HEK293T (cell line): ENCODE measurements at regions not wholly inside any gene's neighbourhood (a gene's known extent, or its start where the extent isn't known, plus 50 kb on each side); places are given as distances from the start of the nearest gene placed in this dataset.

Experiments
- CTCF ChIA-PET: fragments of 350-600 bp; formaldehyde crosslinking; extraction: SDS; loops from one replicate; lab custom pipeline; 2021; ENCODE audit warnings: antibody characterized with exemption, inconsistent platforms; lab: Yijun Ruan, JAX
- POLR2A ChIA-PET: fragments of 350-600 bp; formaldehyde crosslinking; extraction: SDS; loops from one replicate; lab custom pipeline; 2020; ENCODE audit warnings: antibody characterized with exemption, inconsistent platforms; lab: Yijun Ruan, JAX
- DNase-seq: peaks from one replicate; pipeline ENCODE4 v3.0.0; 2012; ENCODE audit warnings: mixed read lengths; ENCODE audit errors: extremely low spot score
- ARNT ChIP-seq: fragments of 450-650 bp; IDR thresholded peaks from 2 replicates; pipeline ENCODE4 v1.6.1; 2017; ENCODE audit warnings: mild to moderate bottlenecking
- BHLHE40 ChIP-seq: fragments of 450-650 bp; IDR thresholded peaks from 2 replicates; pipeline ENCODE4 v1.6.1; 2016; ENCODE audit warnings: mild to moderate bottlenecking, moderate library complexity, borderline replicate concordance
- CTBP1 ChIP-seq: fragments of 450-650 bp; IDR thresholded peaks from 2 replicates; pipeline ENCODE4 v1.6.1; 2016; ENCODE audit warnings: borderline replicate concordance
- ELF4 ChIP-seq: fragments of 450-650 bp; IDR thresholded peaks from 2 replicates; pipeline ENCODE4 v1.6.1; 2017; ENCODE audit warnings: antibody characterized with exemption
- FOXA1 ChIP-seq: fragments of 450-650 bp; IDR thresholded peaks from 2 replicates; pipeline ENCODE4 v1.6.1; 2016; ENCODE audit warnings: mild to moderate bottlenecking
- FOXK2 ChIP-seq: fragments of 450-650 bp; IDR thresholded peaks from 2 replicates; pipeline ENCODE4 v1.6.1; 2016; ENCODE audit warnings: mild to moderate bottlenecking
- FOXM1 ChIP-seq: fragments of 450-650 bp; IDR thresholded peaks from 2 replicates; pipeline ENCODE4 v1.6.1; 2017; ENCODE audit warnings: mild to moderate bottlenecking, borderline replicate concordance
- HDGF ChIP-seq: fragments of 450-650 bp; IDR thresholded peaks from 2 replicates; pipeline ENCODE4 v1.6.1; 2017; ENCODE audit warnings: antibody characterized with exemption, borderline replicate concordance
- L3MBTL2 ChIP-seq: fragments of 450-650 bp; conservative IDR thresholded peaks from 2 replicates; pipeline ENCODE4 v1.6.1; 2016; ENCODE audit warnings: mild to moderate bottlenecking
- LEF1 ChIP-seq: fragments of 450-650 bp; IDR thresholded peaks from 2 replicates; pipeline ENCODE4 v1.6.1; 2017; ENCODE audit warnings: mild to moderate bottlenecking, borderline replicate concordance
- NFRKB ChIP-seq: fragments of 450-650 bp; IDR thresholded peaks from 2 replicates; pipeline ENCODE4 v1.6.1; 2016; ENCODE audit warnings: mild to moderate bottlenecking, moderate library complexity
- PKNOX1 ChIP-seq: fragments of 450-650 bp; IDR thresholded peaks from 2 replicates; pipeline ENCODE4 v1.6.1; 2016
- SP1 ChIP-seq: fragments of 450-650 bp; IDR thresholded peaks from 2 replicates; pipeline ENCODE4 v1.6.1; 2017
- SUZ12 ChIP-seq: fragments of 450-650 bp; IDR thresholded peaks from 2 replicates; pipeline ENCODE4 v1.6.1; 2016; ENCODE audit warnings: mild to moderate bottlenecking
- TARDBP ChIP-seq: fragments of 450-650 bp; IDR thresholded peaks from 2 replicates; pipeline ENCODE4 v1.6.1; 2016
- ZNF384 ChIP-seq: fragments of 450-650 bp; IDR thresholded peaks from 2 replicates; pipeline ENCODE4 v1.6.1; 2016

DNA sequence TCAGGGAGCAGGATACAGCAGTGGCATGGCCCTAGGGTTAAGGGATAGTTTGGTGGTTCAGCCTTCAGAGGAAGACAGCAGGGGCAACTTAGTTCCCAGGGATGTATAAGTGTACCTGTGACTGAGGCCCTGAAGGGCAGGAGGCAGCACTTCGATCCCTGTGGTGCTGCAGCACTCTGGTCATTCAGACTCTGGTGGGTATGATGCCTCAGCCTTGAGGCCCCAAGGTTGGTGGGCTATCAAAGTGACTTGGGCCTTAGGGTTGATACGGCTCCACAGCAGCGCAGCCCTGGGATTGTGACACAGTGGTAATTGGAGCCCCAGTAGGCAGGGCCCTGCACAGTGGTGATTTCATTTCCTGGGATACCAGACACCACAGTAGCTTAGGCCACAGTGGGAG, 1703.1 kb downstream of the PCDH7 start:
- TF ChIP-seq SP1: no peak
- TF ChIP-seq SUZ12: no peak
- no peak for TF ChIP-seq ELF4
- TF ChIP-seq NFRKB: no peak
- TF ChIP-seq LEF1: no peak
- no peak for TF ChIP-seq FOXM1
- TF ChIP-seq BHLHE40: no peak
- TF ChIP-seq FOXA1: no peak
- TF ChIP-seq PKNOX1: no peak
- CTCF ChIA-PET: no interaction called here
- DNase-seq: no peak
- POLR2A ChIA-PET: no interaction called here

- ChIA-PET POLR2A (no interaction called here), CTCF (no interaction called here)
- TF ChIP-seq ARNT: no peak
- TF ChIP-seq FOXA1: no peak
- no peak for TF ChIP-seq ELF4
- TF ChIP-seq L3MBTL2: no peak
- no peak for TF ChIP-seq PKNOX1
- TF ChIP-seq NFRKB: no peak
- TF ChIP-seq HDGF: no peak
- TF ChIP-seq SP1: no peak
- TF ChIP-seq FOXM1: no peak
- no peak for TF ChIP-seq SUZ12
- no peak for TF ChIP-seq FOXK2
- no peak for TF ChIP-seq CTBP1
- TF ChIP-seq LEF1: no peak
- no peak for TF ChIP-seq ZNF384
- TF ChIP-seq TARDBP: no peak
- TF ChIP-seq BHLHE40: no peak
- DNase-seq: no peak
These were observed 1705.1 kb downstream of the PCDH7 start for GRCh38 chr4:32425243-32425642.

DNA sequence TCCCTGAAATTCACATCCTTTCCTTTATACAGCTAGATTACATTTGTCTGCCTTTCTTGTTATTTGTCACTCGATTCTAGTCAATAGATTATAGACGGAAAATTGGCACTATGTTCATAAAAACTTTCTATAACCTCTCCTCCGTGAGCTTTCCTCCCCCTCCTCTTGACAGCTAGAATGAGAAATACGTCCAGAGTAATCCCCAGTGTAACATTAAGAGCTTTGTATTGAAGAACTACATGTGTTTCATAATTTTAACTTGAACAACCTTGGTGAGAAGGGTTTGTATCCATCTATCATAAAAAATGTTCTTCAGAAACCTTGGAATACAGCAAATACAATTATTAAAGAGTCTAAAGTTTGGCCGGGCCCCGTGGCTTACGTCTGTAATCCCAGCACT, 1707.4 kb downstream of the PCDH7 start:
- no peak for DNase-seq
- POLR2A ChIA-PET: no interaction called here
- TF ChIP-seq TARDBP: no peak
- TF ChIP-seq FOXM1: no peak
- TF ChIP-seq FOXA1: no peak
- no peak for TF ChIP-seq SUZ12
- TF ChIP-seq FOXK2: no peak
- no peak for TF ChIP-seq L3MBTL2
- TF ChIP-seq ELF4: no peak
- TF ChIP-seq PKNOX1: no peak
- TF ChIP-seq NFRKB: no peak
- no peak for TF ChIP-seq ARNT
- TF ChIP-seq BHLHE40: no peak
- TF ChIP-seq SP1: no peak
- no peak for TF ChIP-seq HDGF
- no peak for TF ChIP-seq LEF1
- CTCF ChIA-PET: no interaction called here

- ChIA-PET CTCF (no interaction called here), POLR2A (no interaction called here)
- DNase-seq: no peak
- TF ChIP-seq LEF1: no peak
- no peak for TF ChIP-seq HDGF
- no peak for TF ChIP-seq CTBP1
- no peak for TF ChIP-seq FOXA1
- TF ChIP-seq FOXM1: no peak
- TF ChIP-seq SUZ12: no peak
- TF ChIP-seq FOXK2: no peak
- no peak for TF ChIP-seq TARDBP
- no peak for TF ChIP-seq ZNF384
- no peak for TF ChIP-seq PKNOX1
- no peak for TF ChIP-seq BHLHE40
- TF ChIP-seq L3MBTL2: no peak
- TF ChIP-seq ARNT: no peak
These were observed 1709.0 kb downstream of the PCDH7 start for GRCh38 chr4:32429151-32429550.

GRCh38 chr4:32435308-32435707, 1715.1 kb downstream of the PCDH7 start:
- ChIA-PET POLR2A (no interaction called here), CTCF (no interaction called here)
- TF ChIP-seq LEF1: no peak
- no peak for TF ChIP-seq L3MBTL2
- TF ChIP-seq PKNOX1: no peak
- no peak for TF ChIP-seq ARNT
- no peak for TF ChIP-seq SUZ12
- TF ChIP-seq ZNF384: no peak
- TF ChIP-seq BHLHE40: no peak
- TF ChIP-seq CTBP1: no peak
- DNase-seq: no peak

- TF ChIP-seq HDGF (no peak), BHLHE40 (no peak), FOXK2 (no peak), CTBP1 (no peak), SUZ12 (no peak), ZNF384 (no peak), L3MBTL2 (no peak), NFRKB (no peak), FOXM1 (no peak), SP1 (no peak), TARDBP (no peak), LEF1 (no peak), PKNOX1 (no peak)
- CTCF ChIA-PET: no interaction called here
- POLR2A ChIA-PET: no interaction called here
These were observed 1716.6 kb downstream of the PCDH7 start for GRCh38 chr4:32436816-32437215.

More at GRCh38 chr4:32436816-32437215, 1716.6 kb downstream of the PCDH7 start:
- DNase-seq: no peak
